ENCODE measurements at regions not wholly inside any gene's neighbourhood (a gene's known extent, or its start where the extent isn't known, plus 50 kb on each side); places are given as distances from the start of the nearest gene placed in this dataset.

- TF ChIP-seq CTCF (IDR thresholded peaks at IDR 0.05) (no peak), POLR2A (IDR thresholded peaks at IDR 0.05) (no peak)
- no peaks in the 10 kb centered on the region for H3K36me3 ChIP-seq
- no peaks in the 10 kb centered on the region for H3K4me1 ChIP-seq
These were observed 529.9 kb upstream of the ROBO1 start for GRCh38 chr3:80297720-80298119.

DNA sequence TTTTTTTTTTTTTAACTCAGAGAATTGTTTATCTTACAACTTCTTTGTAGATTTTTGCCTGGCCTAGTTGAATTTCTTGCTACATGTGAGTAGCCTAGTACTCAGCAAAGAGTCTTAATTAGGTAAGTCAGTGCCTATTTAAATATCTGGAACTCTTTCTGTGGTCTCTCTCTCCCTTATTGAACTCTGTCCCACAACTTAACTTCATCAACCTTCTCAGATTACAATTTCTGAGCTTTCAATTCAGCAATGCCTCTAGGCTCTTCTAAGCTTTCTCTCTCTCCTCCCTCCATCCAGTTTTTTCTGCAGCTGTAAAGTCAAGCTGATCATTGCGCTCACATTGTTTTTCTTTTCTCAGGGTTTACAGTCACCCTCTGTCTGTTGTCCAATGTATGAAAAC lies 517.6 kb upstream of the ROBO1 start:
- no peak for DNase-seq
- no peak for TF ChIP-seq POLR2A (IDR thresholded peaks at IDR 0.05)
- TF ChIP-seq CTCF (IDR thresholded peaks at IDR 0.05) = no peak
- no peaks in the 10 kb centered on the region for H3K4me1 ChIP-seq

More at GRCh38 chr3:80297720-80298119, 529.9 kb upstream of the ROBO1 start:
- no peak for DNase-seq
- H3K27me3 ChIP-seq = no peaks in the 10 kb centered on the region
- H3K27ac ChIP-seq = no peak overlapping the region
- H3K9me3 ChIP-seq = no peaks in the 10 kb centered on the region
- H3K4me3 ChIP-seq = no peak overlapping the region

DNA sequence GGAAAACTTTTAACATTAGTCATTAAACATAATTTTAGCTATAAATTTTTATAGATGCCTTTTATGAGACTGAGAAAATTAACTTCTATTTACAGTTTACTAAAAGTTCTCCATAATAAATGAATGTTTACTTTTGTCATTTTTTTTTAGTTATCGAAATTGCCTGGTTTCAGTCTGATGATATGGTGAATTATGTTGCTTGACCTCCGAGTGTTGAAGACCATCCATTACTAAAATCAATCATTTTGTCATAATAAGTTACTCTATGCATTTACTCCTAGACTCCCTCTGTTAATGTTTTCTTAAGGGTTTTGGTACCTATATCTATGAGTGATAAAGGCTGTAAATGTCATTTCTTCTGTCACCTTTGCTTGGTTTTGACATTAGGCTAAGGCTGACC lies 516.0 kb upstream of the ROBO1 start:
- H3K4me1 ChIP-seq = no peaks in the 10 kb centered on the region
- no peak for DNase-seq
- no peaks in the 10 kb centered on the region for H3K36me3 ChIP-seq
- H3K27me3 ChIP-seq = no peaks in the 10 kb centered on the region
- no peak overlapping the region for H3K4me3 ChIP-seq
- H3K9me3 ChIP-seq = no peaks in the 10 kb centered on the region
- H3K27ac ChIP-seq = no peak overlapping the region
- TF ChIP-seq CTCF (IDR thresholded peaks at IDR 0.05) = no peak
- no peak for TF ChIP-seq POLR2A (IDR thresholded peaks at IDR 0.05)

More for the DNA sequence above, 517.6 kb upstream of the ROBO1 start:
- Histone ChIP-seq H3K27ac (no peak overlapping the region), H3K27me3 (no peaks in the 10 kb centered on the region), H3K36me3 (no peaks in the 10 kb centered on the region), H3K9me3 (no peaks in the 10 kb centered on the region), H3K4me3 (no peak overlapping the region)

DNA sequence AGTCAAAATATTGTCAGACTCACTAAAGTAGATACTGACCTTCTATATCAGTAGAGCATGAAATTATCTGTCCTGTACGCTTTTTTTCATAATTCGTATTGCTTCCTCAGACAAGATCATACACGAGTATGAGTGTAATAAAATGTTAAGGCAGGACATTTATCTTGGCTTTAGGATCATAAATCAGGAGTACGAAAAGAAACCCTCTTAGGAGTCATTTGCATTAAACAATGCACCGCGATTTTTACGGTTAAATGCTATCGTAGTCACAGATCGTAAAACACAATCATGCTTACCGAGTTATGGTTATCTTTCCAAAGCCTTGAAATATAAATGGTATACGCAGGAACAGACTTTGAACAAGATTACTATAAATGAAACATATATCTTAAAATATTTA lies 510.3 kb upstream of the ROBO1 start:
- no peaks in the 10 kb centered on the region for H3K4me1 ChIP-seq
- H3K36me3 ChIP-seq = no peaks in the 10 kb centered on the region
- DNase-seq = no peak
- no peak for TF ChIP-seq CTCF (IDR thresholded peaks at IDR 0.05)
- no peak for TF ChIP-seq POLR2A (IDR thresholded peaks at IDR 0.05)
- H3K27ac ChIP-seq = no peak overlapping the region
- H3K9me3 ChIP-seq = no peaks in the 10 kb centered on the region
- H3K4me3 ChIP-seq = no peak overlapping the region
- no peaks in the 10 kb centered on the region for H3K27me3 ChIP-seq

DNA sequence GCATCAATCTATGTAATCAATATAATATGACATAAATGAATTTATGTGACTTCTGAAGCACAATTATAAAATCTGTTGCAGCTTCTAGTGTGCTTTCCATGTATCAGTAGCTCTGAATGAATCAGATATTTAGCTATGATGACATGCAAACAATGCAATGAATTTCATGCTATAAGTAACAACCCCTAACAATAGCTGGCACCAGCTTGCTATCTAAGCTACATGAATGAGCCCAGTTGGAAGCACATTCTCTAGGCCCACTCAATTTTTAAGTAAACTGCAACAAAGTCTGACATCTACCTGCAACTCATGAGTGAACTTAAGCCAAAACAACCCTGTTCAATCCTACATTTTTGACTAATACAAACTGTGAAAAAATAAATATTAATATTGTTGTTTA lies 507.3 kb upstream of the ROBO1 start:
- Histone ChIP-seq H3K27ac (no peak overlapping the region), H3K9me3 (no peaks in the 10 kb centered on the region), H3K4me1 (no peaks in the 10 kb centered on the region), H3K4me3 (no peak overlapping the region), H3K27me3 (no peaks in the 10 kb centered on the region), H3K36me3 (no peaks in the 10 kb centered on the region)
- TF ChIP-seq POLR2A (IDR thresholded peaks at IDR 0.05) = no peak
- no peak for TF ChIP-seq CTCF (IDR thresholded peaks at IDR 0.05)
- no peak for DNase-seq

DNA sequence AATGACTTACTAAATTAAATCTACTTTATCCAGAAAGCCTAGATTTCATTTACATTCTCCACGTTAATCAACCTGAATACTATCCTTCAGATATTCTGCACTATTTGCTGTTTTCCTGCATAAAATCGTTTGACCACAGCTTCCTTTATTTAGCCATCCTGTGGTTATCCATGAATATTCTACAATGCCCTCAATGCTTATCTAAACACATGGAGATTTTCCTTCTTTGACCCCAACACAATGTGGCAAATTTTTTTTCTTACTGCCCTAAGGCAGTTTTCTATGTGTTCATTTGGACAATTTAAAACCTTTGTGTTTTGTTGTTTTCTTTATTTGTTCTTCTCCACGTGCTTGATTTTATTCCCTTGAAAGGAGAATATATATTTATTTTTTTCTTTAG lies 495.5 kb upstream of the ROBO1 start:
- no peaks in the 10 kb centered on the region for H3K36me3 ChIP-seq
- no peak for DNase-seq
- H3K4me1 ChIP-seq = no peaks in the 10 kb centered on the region
- no peaks in the 10 kb centered on the region for H3K9me3 ChIP-seq
- TF ChIP-seq CTCF (IDR thresholded peaks at IDR 0.05) (no peak), POLR2A (IDR thresholded peaks at IDR 0.05) (no peak)
- H3K4me3 ChIP-seq = no peak overlapping the region
- H3K27me3 ChIP-seq = no peaks in the 10 kb centered on the region
- no peak overlapping the region for H3K27ac ChIP-seq

All from Peyer's patch (tissue), 4 donors.